AG04450 (cell line): ENCODE measurements at regions not wholly inside any gene's neighbourhood (a gene's known extent, or its start where the extent isn't known, plus 50 kb on each side); places are given as distances from the start of the nearest gene placed in this dataset.

Experiments used
- CTCF ChIA-PET: fragments of 300-600, 350-600 bp; formaldehyde crosslinking; extraction: SDS; loops from one replicate; lab custom pipeline; 2022; ENCODE audit warnings: antibody characterized with exemption, inconsistent platforms; lab: Charles Lee
- POLR2A ChIA-PET: fragments of 350-600 bp; formaldehyde crosslinking; extraction: SDS; loops from one replicate; lab custom pipeline; 2021; ENCODE audit warnings: antibody characterized with exemption, inconsistent platforms; lab: Yijun Ruan, JAX
- DNase-seq: peaks from one replicate; pipeline ENCODE4 v3.0.0-alpha.2; 2011; ENCODE audit warnings: low read depth, low spot score
- H3K27ac ChIP-seq: one replicate; pipeline ENCODE4 v1.5.1; 2012; ENCODE audit warnings: low read depth, low read length, control low read depth
- H3K27me3 ChIP-seq: one replicate; pipeline ENCODE4 v1.6.0; 2012; ENCODE audit warnings: low read length; ENCODE audit not compliant: control insufficient read depth, insufficient read depth
- H3K4me3 ChIP-seq: 2 replicates; pipeline ENCODE4 v1.5.1; 2011; ENCODE audit warnings: mild to moderate bottlenecking, low read depth, low read length, control low read depth
- H3K9me3 ChIP-seq: 2 replicates; pipeline ENCODE4 v1.5.1; 2012; ENCODE audit warnings: low read length; ENCODE audit not compliant: control insufficient read depth, insufficient read depth
- CTCF ChIP-seq: IDR thresholded peaks from 2 replicates; pipeline ENCODE4 v1.5.1; 2011; ENCODE audit warnings: low read depth, low read length, control low read depth, inconsistent platforms

GRCh38 chr12:19033244-19033643, 96.3 kb upstream of the PLEKHA5 start:
- ChIA-PET CTCF (no interaction called here), POLR2A (no interaction called here)
- Histone ChIP-seq H3K27ac (no peak overlapping the region), H3K4me3 (no peak overlapping the region), H3K27me3 (no peaks in the 10 kb centered on the region), H3K9me3 (peaks cover 9% of the 10 kb centered on the region)
- DNase-seq: no peak
- TF ChIP-seq CTCF: no peak

- CTCF ChIA-PET: no interaction called here
- DNase-seq: no peak
- H3K4me3 ChIP-seq: no peak overlapping the region
- no peak for TF ChIP-seq CTCF
- POLR2A ChIA-PET: no interaction called here
- H3K9me3 ChIP-seq: peaks cover 9% of the 10 kb centered on the region
- H3K27ac ChIP-seq: peak overlapping the region; percentile 0
- no peaks in the 10 kb centered on the region for H3K27me3 ChIP-seq
These were observed 94.6 kb upstream of the PLEKHA5 start for GRCh38 chr12:19034937-19035336.

GRCh38 chr12:19035536-19035935, 94.0 kb upstream of the PLEKHA5 start:
- no peak overlapping the region for H3K27ac ChIP-seq
- peaks cover 9% of the 10 kb centered on the region for H3K9me3 ChIP-seq
- H3K27me3 ChIP-seq: no peaks in the 10 kb centered on the region
- no peak for DNase-seq
- H3K4me3 ChIP-seq: no peak overlapping the region
- ChIA-PET POLR2A (no interaction called here), CTCF (no interaction called here)
- TF ChIP-seq CTCF: no peak

GRCh38 chr12:19036673-19037357, 92.7 kb upstream of the PLEKHA5 start:
- no peak for TF ChIP-seq CTCF
- POLR2A ChIA-PET: no interaction called here
- DNase-seq: no peak
- CTCF ChIA-PET: interaction anchor here (1.1 to 1.3 kb wide), 2 partner anchors 8 to 787 kb away, joined by 3 read pairs; no protein-coding TSS in a partner anchor
- Histone ChIP-seq H3K9me3 (peaks cover 9% of the 10 kb centered on the region), H3K27ac (no peak overlapping the region), H3K4me3 (no peak overlapping the region), H3K27me3 (no peaks in the 10 kb centered on the region)

- Histone ChIP-seq H3K27me3 (no peaks in the 10 kb centered on the region), H3K9me3 (no peaks in the 10 kb centered on the region), H3K27ac (no peak overlapping the region), H3K4me3 (no peak overlapping the region)
- no peak for DNase-seq
- POLR2A ChIA-PET: no interaction called here
- CTCF ChIA-PET: interaction anchor here (1.0 to 1.3 kb wide), 2 partner anchors 9 to 606 kb away, joined by 3 read pairs; no protein-coding TSS in a partner anchor
- no peak for TF ChIP-seq CTCF
These were observed 91.3 kb upstream of the PLEKHA5 start for GRCh38 chr12:19038209-19038608.
